IMR-90 (cell line): ENCODE measurements at regions not wholly inside any gene's neighbourhood (a gene's known extent, or its start where the extent isn't known, plus 50 kb on each side); places are given as distances from the start of the nearest gene placed in this dataset.

Experiments used
- ATAC-seq: fragments of 200-7000 bp; cut with Tn5 transposase; 2 replicates; pipeline ENCODE4 v1.9.1; 2020; ENCODE audit warnings: low read depth, mild to moderate bottlenecking, moderate library complexity
- BruUV-seq: library from RNA; stranded (reverse); fragments of 400-500 nt; replicated peaks from 2 replicates; lab custom pipeline; 2021; lab: Mats Ljungman, UMichigan
- CTCF ChIA-PET: fragments of 300-600 bp; formaldehyde crosslinking; extraction: SDS; loops from one replicate; lab custom pipeline; 2021; ENCODE audit warnings: antibody characterized with exemption; lab: Yijun Ruan, JAX
- POLR2A ChIA-PET: fragments of 300-600 bp; sonication (Branson Sonifier 250); formaldehyde crosslinking; loops from one replicate; lab custom pipeline; 2022; ENCODE audit warnings: antibody characterized with exemption; ENCODE audit not compliant: unreplicated experiment; lab: Charles Lee
- DNase-seq: peaks from one replicate; pipeline ENCODE4 v3.0.0; 2013
- H2AFZ ChIP-seq: replicated peaks from 2 replicates; pipeline ENCODE3; 2013; ENCODE audit warnings: low read length, mild to moderate bottlenecking; ENCODE audit not compliant: poor library complexity
- H2AK5ac ChIP-seq: 2 replicates; pipeline ENCODE4 v1.6.1; 2013; ENCODE audit warnings: low read depth, low read length, inconsistent platforms
- H2AK9ac ChIP-seq: replicated peaks from 2 replicates; pipeline ENCODE3; 2013; ENCODE audit warnings: mild to moderate bottlenecking, low read depth, low read length, moderate library complexity; ENCODE audit not compliant: poor library complexity
- H2BK120ac ChIP-seq: 2 replicates; pipeline ENCODE4 v1.6.1; 2013; ENCODE audit warnings: low read depth, low read length, inconsistent platforms
- H2BK15ac ChIP-seq: 3 replicates; pipeline ENCODE4 v1.6.1; 2013; ENCODE audit warnings: low read depth, low read length, inconsistent platforms
- H2BK20ac ChIP-seq: 2 replicates; pipeline ENCODE4 v1.6.1; 2013; ENCODE audit warnings: low read depth, mild to moderate bottlenecking, inconsistent platforms, low read length, moderate library complexity
- H2BK5ac ChIP-seq: 2 replicates; pipeline ENCODE4 v1.6.1; 2013; ENCODE audit warnings: mild to moderate bottlenecking, low read depth, low read length, inconsistent platforms; ENCODE audit not compliant: poor library complexity, severe bottlenecking
- H3K14ac ChIP-seq: replicated peaks from 2 replicates; pipeline ENCODE4 v1.6.1; 2013; ENCODE audit warnings: low read depth, low read length, inconsistent platforms
- H3K18ac ChIP-seq: 2 replicates; pipeline ENCODE4 v1.6.1; 2013; ENCODE audit warnings: low read depth, low read length, control low read depth
- H3K23ac ChIP-seq: 2 replicates; pipeline ENCODE4 v1.6.1; 2013; ENCODE audit warnings: low read depth, low read length, inconsistent platforms
- H3K27ac ChIP-seq: 2 replicates; pipeline ENCODE4 v1.5.1; 2013; ENCODE audit warnings: mild to moderate bottlenecking, control low read depth, low read length; ENCODE audit not compliant: insufficient read depth
- H3K27me3 ChIP-seq: 2 replicates; pipeline ENCODE4 v1.6.1; 2013; ENCODE audit warnings: low read length; ENCODE audit not compliant: control insufficient read depth, insufficient read depth
- H3K36me3 ChIP-seq: 2 replicates; pipeline ENCODE4 v1.6.1; 2013; ENCODE audit warnings: low read length, mixed read lengths; ENCODE audit not compliant: control insufficient read depth, insufficient read depth
- H3K4ac ChIP-seq: 2 replicates; pipeline ENCODE4 v1.6.1; 2013; ENCODE audit warnings: low read depth, low read length, inconsistent platforms
- H3K4me1 ChIP-seq: 2 replicates; pipeline ENCODE4 v1.6.1; 2013; ENCODE audit warnings: low read length, mixed read lengths; ENCODE audit not compliant: control insufficient read depth, insufficient read depth
- H3K4me2 ChIP-seq: 2 replicates; pipeline ENCODE4 v1.6.1; 2013; ENCODE audit warnings: low read depth, mild to moderate bottlenecking, control low read depth, low read length, moderate library complexity
- H3K4me3 ChIP-seq: 2 replicates; pipeline ENCODE4 v1.5.1; 2013; ENCODE audit warnings: low read depth, mild to moderate bottlenecking, control low read depth, low read length, moderate library complexity; ENCODE audit not compliant: insufficient read depth
- H3K56ac ChIP-seq: 2 replicates; pipeline ENCODE4 v1.6.1; 2013; ENCODE audit warnings: low read length, inconsistent platforms; ENCODE audit not compliant: insufficient read depth; ENCODE audit errors: extremely low read depth
- H3K79me1 ChIP-seq, 2 experiments: 2 replicates each; pipeline ENCODE4 v1.6.1; 2013; ENCODE audit warnings: low read length in 2 of 2, inconsistent platforms in 1 of 2, low read depth in 1 of 2
- H3K9ac ChIP-seq: 2 replicates; pipeline ENCODE4 v1.6.1; 2013; ENCODE audit warnings: low read depth, low read length, control low read depth
- H3K9me1 ChIP-seq: 2 replicates; pipeline ENCODE4 v1.6.1; 2013; ENCODE audit warnings: low read length, inconsistent platforms; ENCODE audit not compliant: insufficient read depth
- H3K9me3 ChIP-seq: 2 replicates; pipeline ENCODE4 v1.6.1; 2013; ENCODE audit warnings: low read length; ENCODE audit not compliant: control insufficient read depth, insufficient read depth
- H4K20me1 ChIP-seq: 2 replicates; pipeline ENCODE4 v1.6.1; 2013; ENCODE audit warnings: low read length, inconsistent platforms; ENCODE audit not compliant: insufficient read depth
- H4K5ac ChIP-seq: 2 replicates; pipeline ENCODE4 v1.6.1; 2013; ENCODE audit warnings: mild to moderate bottlenecking, low read depth, low read length, control low read depth
- H4K8ac ChIP-seq, 2 experiments: 2 replicates each; pipeline ENCODE4 v1.6.1; 2013; ENCODE audit warnings: low read depth in 2 of 2, low read length in 2 of 2, control low read depth in 1 of 2, inconsistent platforms in 1 of 2
- H4K91ac ChIP-seq: 2 replicates; pipeline ENCODE4 v1.6.1; 2013; ENCODE audit warnings: low read depth, low read length, inconsistent platforms; ENCODE audit not compliant: insufficient read depth
- BHLHE40 ChIP-seq: fragments of 150-350 bp; IDR thresholded peaks from 2 replicates; pipeline ENCODE4 v1.6.1; 2016; ENCODE audit warnings: mild to moderate bottlenecking, low read depth, low read length
- MXI1 ChIP-seq: IDR thresholded peaks from 2 replicates; pipeline ENCODE4 v1.6.1; 2012; ENCODE audit warnings: low read depth, mild to moderate bottlenecking, low read length, moderate library complexity, borderline replicate concordance
- NFE2L2 ChIP-seq: fragments of 150-350 bp; IDR thresholded peaks from 2 replicates; pipeline ENCODE4 v1.6.1; 2016; ENCODE audit warnings: low read depth, mild to moderate bottlenecking, low read length
- RAD21 ChIP-seq: IDR thresholded peaks from 2 replicates; pipeline ENCODE4 v1.6.1; 2012; ENCODE audit warnings: low read length, improper control_type of control experiment
- RCOR1 ChIP-seq: IDR thresholded peaks from 2 replicates; pipeline ENCODE4 v1.6.1; 2012; ENCODE audit warnings: mild to moderate bottlenecking, low read length, improper control_type of control experiment; ENCODE audit not compliant: insufficient replicate concordance
- WGBS, 2 experiments: methylation state at CpG; one replicate each; pipeline versions ENCODE4 v1.1.5 to v1.1.7; 2013; ENCODE audit warnings: missing lambda C conversion rate in 2 of 2; ENCODE audit not compliant: insufficient read length in 1 of 2; ENCODE audit errors: extremely low coverage in 2 of 2; 5-methylcytosine and 5-hydroxymethylcytosine counted together
- dilution Hi-C: fragments of 300-500 bp; cut with HindIII; formaldehyde crosslinking; loops from one replicate; pipeline ENCODE4 v1.14.3; 2018; ENCODE audit warnings: low sequenced_read_pairs; ENCODE audit not compliant: unreplicated experiment
- in situ Hi-C: fragments of 300-500 bp; cut with MboI; formaldehyde crosslinking; loops from 3 replicates; pipeline ENCODE4 v1.14.3; 2019; ENCODE audit warnings: low sequenced_read_pairs, inconsistent platforms, mixed read lengths
- intact Hi-C: fragments of 100-400 bp; cut with micrococcal nuclease; formaldehyde crosslinking; loops from 2 replicates; pipeline ENCODE4 v1.10.0; 2022
- TF ChIP-seq, protein P1 (sequence below): fragments of 150-350 bp; IDR thresholded peaks from 2 replicates; pipeline ENCODE4 v1.6.1; 2016; ENCODE audit warnings: low read depth, mild to moderate bottlenecking, low read length, moderate library complexity, borderline replicate concordance

DNA sequence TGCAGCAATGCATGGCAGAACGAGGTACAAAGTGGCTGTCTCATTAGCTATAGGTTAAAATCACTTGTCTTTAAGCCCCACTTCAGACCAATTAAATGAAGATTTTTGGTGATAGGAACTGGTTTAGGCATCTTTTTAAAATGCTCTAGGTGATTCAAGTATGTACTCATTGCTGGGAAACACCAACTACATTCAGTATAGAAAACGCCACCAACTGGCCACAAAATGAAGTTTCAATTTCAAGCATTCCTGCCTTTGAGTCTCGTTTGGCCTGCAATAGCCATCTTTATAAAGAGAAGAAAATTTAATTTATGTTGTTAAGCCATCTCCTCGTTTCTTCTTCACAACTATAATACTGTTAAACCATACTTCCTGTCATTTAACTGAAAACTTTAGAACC lies 587.9 kb downstream of the GBE1 start:
- Histone ChIP-seq H2BK20ac (no peak overlapping the region), H3K56ac (no peak overlapping the region), H3K27ac (no peak overlapping the region), H4K5ac (no peak overlapping the region), H3K23ac (no peak overlapping the region), H4K20me1 (no peaks in the 10 kb centered on the region), H3K4me2 (no peak overlapping the region), H4K91ac (no peak overlapping the region), H3K27me3 (no peaks in the 10 kb centered on the region), H3K14ac (no peak overlapping the region), H3K9me3 (no peaks in the 10 kb centered on the region), H4K8ac (no peak overlapping the region), H3K36me3 (no peaks in the 10 kb centered on the region), H3K9ac (no peak overlapping the region), H3K9me1 (no peaks in the 10 kb centered on the region), H2AK9ac (no peak overlapping the region), H2BK5ac (no peak overlapping the region), H2BK120ac (no peak overlapping the region), H3K79me1 (no peaks in the 10 kb centered on the region), H2AFZ (no peak overlapping the region), H2AK5ac (no peak overlapping the region), H3K4ac (no peak overlapping the region), H2BK15ac (no peak overlapping the region), H3K18ac (no peak overlapping the region), H3K4me3 (no peak overlapping the region), H3K4me1 (no peaks in the 10 kb centered on the region)
- ChIA-PET CTCF (no interaction called here), POLR2A (no interaction called here)
- DNase-seq (no peak), ATAC-seq (no peak)
- no peak for TF ChIP-seq RCOR1
- TF ChIP-seq, protein P1, sequence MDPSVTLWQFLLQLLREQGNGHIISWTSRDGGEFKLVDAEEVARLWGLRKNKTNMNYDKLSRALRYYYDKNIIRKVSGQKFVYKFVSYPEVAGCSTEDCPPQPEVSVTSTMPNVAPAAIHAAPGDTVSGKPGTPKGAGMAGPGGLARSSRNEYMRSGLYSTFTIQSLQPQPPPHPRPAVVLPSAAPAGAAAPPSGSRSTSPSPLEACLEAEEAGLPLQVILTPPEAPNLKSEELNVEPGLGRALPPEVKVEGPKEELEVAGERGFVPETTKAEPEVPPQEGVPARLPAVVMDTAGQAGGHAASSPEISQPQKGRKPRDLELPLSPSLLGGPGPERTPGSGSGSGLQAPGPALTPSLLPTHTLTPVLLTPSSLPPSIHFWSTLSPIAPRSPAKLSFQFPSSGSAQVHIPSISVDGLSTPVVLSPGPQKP, result no peak
- no peak for TF ChIP-seq RAD21
- no peak for TF ChIP-seq BHLHE40
- TF ChIP-seq NFE2L2, result no peak
- TF ChIP-seq MXI1, result no peak
- in situ Hi-C loops, result no loop called here
- BruUV-seq, result no TSS peak
- dilution Hi-C loops, result no loop called here
- intact Hi-C loops, result no loop called here
- WGBS, 2 experiments, result no CpG with 5 or more reads among the region's 4 CpGs
